HG03103 (cell line): ENCODE measurements at regions not wholly inside any gene's neighbourhood (a gene's known extent, or its start where the extent isn't known, plus 50 kb on each side); places are given as distances from the start of the nearest gene placed in this dataset.
A peak's percentile ranks its signal among the peaks of the same experiment; 100 is the strongest.

ENCODE experiments used
- ATAC-seq: cut with Tn5 transposase; IDR thresholded peaks from one replicate; pipeline ENCODE4 v1.9.1; 2021; ENCODE audit warnings: low read depth; ENCODE audit not compliant: unreplicated experiment

DNA sequence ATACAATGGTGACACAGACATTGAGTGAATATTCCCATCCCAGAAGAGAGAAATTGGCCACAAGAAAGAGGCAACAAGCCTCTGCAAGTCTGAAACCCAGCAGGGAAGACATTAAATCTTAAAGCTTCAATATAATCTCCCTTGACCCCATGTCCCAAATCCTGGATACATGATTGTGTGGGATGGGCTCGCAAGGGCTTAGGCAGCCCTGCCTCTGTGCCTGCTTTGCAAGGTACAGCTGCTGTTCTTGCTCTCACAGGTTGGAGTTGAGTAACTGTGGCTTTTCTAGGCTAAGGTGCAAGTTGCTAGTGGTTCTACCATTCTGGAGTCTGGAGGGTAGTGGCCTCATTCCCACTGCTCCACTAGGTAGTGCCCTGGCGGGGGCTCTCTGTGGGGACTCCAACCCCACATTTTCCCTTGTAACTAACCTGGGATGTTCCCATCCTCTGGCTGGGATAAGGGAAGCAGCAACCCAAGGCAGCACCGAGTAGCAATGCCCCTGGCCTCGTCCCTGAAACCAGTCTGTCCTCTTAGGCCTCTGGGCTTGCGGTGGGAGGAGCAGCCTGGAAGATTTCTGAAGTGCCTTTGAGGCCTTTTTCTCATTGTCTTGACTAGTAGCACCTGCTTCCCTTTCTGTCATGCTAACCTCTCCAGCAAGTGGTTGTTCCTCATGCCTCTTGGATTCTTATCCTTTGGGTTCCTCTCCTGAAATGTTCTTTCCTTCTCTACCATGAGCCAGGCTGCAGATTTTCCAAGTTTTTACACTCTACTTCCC is 90.0 kb downstream of the FAM174B start:
- ATAC-seq = no peak

- ATAC-seq = no peak
These were observed 93.8 kb downstream of the FAM174B start for GRCh38 chr15:92561754-92562153.

- ATAC-seq = no peak
These were observed 102.3 kb downstream of the FAM174B start for GRCh38 chr15:92553317-92553716.

DNA sequence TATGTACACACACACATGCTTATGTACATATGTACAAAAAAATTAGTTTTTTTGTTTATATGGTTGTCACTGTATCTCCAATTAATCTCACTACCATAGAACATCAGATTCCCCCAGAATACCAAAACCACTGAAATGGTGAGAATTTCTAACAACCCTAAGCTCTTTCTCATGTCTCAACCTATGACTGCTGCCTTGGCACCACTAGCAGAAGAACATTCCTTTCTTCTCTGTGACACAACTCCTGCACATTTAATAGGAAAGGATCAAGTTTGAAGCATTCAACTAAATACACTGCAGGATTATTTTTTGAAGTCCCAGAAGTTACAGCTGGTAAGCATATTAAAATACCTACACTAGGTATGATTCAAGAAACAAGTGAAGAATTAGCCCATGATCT is 109.6 kb downstream of the FAM174B start:
- ATAC-seq = no peak

DNA sequence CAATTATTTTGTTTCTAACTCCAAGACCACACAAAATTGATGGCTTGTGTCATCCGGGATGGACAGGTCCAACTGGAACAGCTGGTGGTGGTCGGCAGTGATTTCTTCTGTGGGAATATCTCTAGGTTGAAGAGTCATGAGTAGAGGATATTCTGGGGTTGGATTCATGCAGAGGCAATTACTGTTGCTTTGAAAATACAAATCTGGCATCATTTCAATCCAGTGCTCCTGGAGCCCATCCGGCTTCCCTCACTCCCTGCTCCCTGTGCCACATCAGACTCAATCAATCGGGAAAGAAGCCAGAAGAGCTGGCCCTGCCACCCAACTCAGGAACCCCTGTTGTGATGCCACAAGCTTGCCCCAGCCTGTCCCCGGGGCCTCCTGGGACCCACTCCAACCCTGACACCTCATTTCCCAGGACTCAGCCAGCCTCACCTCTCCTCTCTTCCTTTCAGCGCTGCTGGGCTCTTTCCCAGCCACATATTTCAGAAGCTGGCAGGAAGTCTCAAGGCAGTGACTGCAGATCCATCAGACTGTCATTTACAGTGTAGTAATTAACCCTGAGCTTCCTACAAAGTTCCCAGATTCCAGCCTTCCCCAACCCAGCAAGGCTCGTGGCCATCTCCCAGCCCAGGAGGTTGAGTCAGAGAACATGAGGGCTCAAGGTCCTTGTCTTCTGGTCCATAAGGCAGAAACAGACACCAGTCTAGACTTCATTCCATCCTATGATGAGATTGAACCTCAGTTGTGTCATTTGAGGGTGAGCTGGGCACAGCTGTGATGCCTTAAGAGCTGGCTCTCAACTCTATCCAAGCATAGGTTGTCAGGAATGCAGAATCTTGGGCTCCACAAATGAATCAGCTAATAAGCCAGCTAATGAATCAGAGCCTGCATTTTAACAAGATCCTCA is 114.0 kb downstream of the FAM174B start:
- ATAC-seq = no peak

- ATAC-seq = no peak
These were observed 117.5 kb downstream of the FAM174B start for GRCh38 chr15:92538115-92538514.

DNA sequence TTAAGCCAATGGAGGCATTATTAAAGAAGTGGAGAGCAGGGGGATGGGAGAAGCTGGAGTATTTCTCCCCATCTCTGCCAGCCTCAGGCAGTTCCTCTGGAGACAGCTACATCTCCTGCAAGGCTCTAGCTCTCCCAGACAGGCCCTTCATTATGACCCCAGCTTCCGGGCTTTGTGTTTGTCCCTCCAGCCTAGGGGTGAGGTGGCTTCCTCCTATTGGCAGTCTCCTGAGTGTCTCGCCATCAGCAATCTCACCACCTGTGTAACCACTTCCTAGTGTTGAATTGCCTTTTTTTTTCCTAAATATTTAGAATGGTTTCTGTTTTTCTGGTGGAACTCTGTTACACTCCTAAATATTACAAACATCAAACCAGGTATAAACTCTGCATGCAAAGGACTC is 122.3 kb downstream of the FAM174B start:
- ATAC-seq = no peak

DNA sequence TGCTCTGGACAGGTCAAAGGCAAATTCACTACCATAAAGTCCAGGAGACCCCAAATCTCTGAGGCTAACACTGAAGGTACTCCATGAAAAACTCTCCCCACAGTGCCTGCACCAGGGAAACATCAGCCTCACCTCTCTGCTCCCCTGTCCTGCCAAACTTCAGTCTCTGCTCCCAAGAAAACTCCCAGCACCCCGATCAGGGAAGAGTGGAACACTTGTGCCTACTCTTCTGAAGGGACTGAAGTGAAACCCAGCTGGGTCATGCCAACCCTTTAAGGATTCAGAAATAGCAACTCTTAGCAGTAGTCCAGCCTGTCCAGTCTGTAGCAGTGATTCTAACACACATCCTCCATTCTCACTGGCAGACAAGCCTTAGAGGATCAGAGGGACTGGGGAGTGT is 124.2 kb downstream of the FAM174B start:
- ATAC-seq = no peak

GRCh38 chr15:92528736-92529135 is 126.8 kb downstream of the FAM174B start:
- ATAC-seq = no peak

DNA sequence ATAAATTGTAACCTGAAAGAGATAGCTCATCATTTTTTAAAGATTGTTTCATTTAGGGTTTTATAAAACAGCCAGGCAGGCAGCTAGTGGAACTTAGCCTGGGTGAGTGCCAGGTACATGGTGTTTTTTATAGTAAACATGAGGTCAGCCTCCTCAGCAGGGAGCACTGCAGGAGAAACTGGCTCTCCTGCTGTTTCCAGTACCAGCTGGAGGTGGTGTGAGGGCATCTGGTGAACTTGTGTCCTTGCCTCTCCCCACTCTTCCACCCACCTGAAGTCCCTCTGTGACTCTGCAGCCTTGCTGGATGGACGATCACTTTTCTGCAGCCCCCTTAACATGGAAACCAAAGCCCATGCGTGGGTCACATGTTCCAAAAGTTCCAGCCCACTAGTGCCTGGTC is 128.4 kb downstream of the FAM174B start:
- no peak for ATAC-seq

- no peak for ATAC-seq
These were observed 129.8 kb downstream of the FAM174B start for GRCh38 chr15:92525758-92526245.

- ATAC-seq = no peak
These were observed 130.6 kb downstream of the FAM174B start for GRCh38 chr15:92524874-92525565.

DNA sequence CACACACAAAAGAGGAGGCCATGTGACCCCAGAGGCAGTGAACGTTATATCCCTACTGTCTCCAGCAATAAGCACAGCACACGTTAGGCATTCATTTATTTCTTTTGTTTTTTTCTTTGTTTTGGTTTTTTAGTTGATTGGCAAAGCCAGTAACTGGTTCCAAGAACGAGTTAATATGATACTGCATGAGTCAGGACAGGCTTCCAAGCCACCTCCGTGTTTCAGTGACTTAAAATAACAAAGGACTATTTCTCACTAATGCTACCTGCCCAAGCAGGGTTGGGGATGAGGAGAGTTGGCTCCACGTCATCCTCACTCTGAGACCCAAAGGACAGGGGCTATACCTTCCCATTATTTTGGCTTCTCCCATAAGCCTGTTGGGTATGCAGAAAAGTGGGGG is 130.5 kb downstream of the ST8SIA2 start:
- no peak for ATAC-seq

DNA sequence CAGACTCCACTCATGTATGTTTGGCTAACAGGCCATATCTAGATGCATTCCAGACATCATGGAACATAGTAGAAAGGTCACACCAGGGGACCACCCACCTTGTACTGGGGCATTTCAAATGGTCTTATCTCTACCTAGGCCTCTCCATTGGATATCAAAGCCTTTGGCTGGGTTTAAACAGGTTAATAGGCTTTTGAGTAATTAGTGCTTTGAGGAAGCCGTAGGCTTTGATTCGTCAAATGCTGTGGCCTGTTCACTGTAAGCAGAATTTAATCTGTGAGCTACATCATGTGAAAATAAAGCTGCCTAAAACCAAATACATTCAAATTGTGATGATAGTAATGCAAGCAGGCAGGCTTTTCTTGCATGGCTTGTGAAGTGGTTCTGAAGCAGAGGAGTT is 129.5 kb downstream of the ST8SIA2 start:
- no peak for ATAC-seq

DNA sequence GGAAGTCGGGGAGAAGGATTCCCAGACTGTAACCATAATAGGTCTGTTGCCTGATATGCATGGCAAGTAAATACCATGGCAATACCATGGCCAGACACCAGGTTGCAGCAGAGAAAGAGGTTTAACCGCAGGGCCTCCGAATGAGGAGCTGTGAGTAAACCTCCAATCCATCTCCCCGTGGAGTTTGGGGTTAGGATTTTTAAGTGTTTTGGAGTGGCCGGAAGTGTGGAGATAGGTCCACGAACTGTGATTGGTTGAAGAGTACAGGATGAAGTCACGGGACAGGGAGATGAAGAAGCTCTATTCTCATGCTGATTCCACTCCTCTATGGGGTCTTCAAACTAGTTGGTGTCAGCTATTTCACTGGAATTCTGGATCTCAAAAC is 127.9 kb downstream of the ST8SIA2 start:
- peak; percentile 84 for ATAC-seq

GRCh38 chr15:92520914-92521623 is 127.4 kb downstream of the ST8SIA2 start:
- peak; percentile 11 for ATAC-seq

DNA sequence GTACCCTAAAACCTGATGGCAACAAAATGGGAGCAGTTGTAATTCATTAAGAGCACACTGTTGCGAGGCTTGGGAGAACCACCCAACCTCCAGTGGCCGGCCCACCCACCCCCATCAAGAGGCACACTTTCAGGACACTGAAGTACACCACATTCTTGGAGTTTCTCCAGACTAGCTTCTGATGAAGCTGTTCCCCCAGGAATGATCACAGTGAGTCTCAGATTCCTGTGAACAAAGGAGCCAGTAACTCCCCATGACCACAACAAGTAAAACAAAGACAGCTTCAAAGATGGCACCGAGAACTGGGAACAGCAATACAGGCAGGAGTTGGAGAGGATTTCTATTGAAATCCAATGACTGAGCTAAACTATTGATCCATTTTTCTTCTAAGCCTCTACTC is 126.0 kb downstream of the ST8SIA2 start:
- no peak for ATAC-seq
